HG02642 (cell line): ENCODE measurements at regions not wholly inside any gene's neighbourhood (a gene's known extent, or its start where the extent isn't known, plus 50 kb on each side); places are given as distances from the start of the nearest gene placed in this dataset.
A peak's percentile ranks its signal among the peaks of the same experiment; 100 is the strongest.
"Not testable (repeated sequence)": the region's sequence is repeated elsewhere in the genome, so short reads cannot be mapped to it uniquely, and the experiment has no call there.

Experiments used
- ATAC-seq: cut with Tn5 transposase; IDR thresholded peaks from one replicate; pipeline ENCODE4 v1.9.1; 2021; ENCODE audit warnings: mild to moderate bottlenecking; ENCODE audit not compliant: unreplicated experiment, poor library complexity

DNA sequence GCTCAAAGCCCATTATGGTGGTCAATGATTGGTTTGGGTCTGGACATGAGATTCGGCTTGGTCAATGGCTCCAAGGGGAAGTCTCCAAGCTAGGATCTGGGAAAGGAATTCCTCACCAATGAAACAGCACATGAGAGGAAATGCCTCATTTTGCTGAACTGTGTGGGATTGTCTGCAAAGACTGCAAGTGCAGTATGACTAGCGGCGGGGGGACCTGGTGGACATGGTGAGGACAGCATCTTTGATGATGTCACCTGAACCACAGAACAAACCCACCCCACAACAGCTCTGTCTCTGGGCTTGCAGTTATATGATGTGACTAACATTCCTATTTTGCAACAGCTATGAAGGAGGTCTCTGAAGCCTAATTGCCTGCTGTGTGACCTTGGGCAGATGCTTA is 50.6 kb upstream of the NKD1 start:
- ATAC-seq: no peak

DNA sequence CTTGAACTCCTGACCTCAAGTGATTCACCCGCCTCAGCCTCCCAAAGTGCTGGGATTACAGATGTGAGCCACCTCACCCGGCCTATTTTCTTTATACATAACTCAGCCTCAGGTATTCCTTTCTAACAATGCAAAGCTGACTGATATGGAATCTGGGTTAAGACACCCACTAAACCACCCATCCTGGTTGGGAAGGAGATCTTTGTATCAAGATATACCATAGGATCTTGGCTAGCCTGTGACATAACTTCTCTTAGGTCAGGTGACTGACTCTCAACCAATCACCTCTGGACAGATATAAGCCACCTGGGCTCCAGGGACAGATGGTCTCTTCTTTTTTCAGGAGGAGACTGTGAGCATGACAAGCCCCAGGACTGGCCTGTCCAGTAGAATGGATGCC is 51.2 kb upstream of the NKD1 start:
- ATAC-seq: no peak

DNA sequence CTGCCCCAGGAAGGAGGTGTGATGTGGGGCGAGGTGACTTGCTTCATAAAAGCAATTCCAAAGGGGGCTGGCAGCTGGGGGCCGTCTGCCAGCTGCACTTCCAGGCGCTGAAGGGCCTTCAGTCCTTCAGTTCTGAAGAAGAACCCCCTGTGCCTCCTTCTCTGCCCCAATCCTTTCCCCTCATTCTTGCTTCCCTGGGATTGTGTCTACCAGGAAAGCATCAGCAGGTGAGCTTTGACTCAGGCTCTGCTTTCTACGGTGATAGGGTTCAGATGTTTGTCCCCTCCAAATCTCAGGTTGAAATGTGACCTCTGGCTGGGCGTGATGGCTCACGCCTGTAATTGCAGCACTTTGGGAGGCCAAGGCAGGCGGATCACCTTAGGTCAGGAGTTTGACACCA is 52.5 kb upstream of the NKD1 start:
- ATAC-seq: no peak

DNA sequence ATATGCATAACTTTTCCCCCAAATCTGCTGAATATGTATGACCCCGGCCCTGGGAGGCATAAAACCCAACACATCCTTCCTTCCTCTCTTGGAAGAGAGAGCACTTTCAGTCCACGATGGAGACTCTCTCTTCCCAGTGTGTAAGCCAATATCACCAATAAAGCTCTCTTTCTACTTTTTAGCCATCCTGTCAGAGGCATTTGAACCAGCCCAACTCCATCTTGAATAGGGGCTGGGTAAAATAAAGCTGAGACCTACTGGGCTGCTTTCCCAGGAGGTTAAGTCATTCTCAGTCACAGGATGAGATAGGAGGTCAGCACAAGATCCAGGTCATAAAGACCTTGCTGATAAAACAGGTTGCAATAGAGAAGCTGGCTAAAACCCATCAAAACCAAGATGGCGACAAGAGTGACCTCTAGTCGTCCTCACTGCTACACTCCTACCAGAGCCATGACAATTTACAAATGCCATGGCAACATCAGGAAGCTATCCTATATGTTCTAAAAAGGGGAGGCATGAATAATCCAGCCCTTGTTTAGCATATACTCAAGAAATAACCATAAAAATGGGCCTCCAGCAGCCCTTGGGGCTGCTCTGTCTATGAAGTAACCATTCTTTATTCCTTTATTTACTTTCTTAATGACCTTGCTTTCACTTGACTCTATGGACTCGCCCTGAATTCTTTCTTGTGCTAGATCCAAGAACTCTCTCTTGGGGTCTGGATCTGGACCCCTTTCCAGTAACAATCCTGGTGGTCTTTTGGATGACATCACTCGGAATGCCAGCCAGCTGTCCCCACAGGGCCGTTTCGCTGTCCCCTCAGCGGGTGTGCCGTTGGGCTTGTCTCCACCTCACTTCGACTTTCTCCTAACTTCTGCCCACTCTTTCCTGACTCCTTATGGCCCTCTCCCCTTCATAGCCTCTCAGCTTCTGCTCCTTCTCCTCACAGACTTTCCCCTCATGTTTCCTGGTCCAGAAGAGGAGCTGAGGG is 53.4 kb upstream of the NKD1 start:
- ATAC-seq: no peak

DNA sequence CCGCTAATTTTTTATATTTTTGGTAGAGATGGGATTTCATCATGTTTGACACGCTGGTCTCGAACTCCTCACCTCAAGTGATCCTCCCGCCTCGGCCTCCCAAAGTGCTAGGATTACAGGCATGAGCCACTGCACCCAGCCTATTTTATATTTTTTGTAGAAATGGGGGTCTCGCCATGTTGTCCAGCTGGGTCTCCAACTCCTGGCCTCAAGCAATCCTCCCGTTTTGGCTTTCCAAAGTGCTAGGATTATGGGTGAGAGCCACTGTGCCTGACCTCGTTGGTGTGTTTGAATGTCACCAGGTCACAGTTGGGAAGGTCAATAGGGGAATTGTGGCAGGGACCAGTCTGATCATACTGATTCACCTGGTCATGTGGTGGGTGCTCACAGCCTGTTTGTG is 56.7 kb upstream of the NKD1 start:
- no peak for ATAC-seq

DNA sequence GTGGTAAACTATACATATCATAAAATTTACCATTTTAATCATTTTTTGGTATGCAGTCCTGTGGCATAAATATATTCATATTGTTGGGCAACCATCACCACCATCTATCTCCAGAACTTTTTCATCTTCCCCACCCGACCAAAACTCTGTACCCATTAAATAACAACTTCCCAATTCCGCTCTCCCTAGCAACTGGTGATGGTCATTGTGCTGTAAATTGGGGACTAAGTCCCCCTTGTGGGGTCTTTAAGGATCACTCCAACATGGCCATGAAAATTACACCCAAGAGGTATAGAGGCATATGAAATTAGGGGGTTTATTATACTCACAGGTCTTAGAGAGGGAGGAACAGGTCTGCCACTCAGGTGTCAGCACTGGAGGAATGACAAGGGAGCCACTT is 57.4 kb upstream of the NKD1 start:
- ATAC-seq: no peak

DNA sequence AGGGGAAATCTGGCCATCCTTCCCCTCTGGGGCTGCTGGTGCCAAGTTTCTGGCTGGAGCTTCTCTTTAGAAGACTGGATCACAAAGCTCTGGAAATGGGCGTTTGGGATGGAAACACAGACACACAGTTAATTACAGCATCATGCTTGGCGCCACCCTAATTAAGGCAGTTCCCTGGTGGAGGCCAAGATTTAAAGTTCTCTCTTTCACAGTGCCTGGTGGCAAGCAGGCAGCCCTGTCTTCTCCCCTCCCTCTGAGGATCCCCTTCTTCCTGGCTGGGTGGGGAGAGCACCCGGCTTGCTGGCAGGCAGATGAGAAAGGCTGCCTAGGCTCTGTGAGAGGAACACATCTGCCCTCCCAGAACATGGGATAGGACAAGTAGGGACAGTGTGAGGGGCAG is 59.0 kb upstream of the NKD1 start:
- ATAC-seq: no peak

DNA sequence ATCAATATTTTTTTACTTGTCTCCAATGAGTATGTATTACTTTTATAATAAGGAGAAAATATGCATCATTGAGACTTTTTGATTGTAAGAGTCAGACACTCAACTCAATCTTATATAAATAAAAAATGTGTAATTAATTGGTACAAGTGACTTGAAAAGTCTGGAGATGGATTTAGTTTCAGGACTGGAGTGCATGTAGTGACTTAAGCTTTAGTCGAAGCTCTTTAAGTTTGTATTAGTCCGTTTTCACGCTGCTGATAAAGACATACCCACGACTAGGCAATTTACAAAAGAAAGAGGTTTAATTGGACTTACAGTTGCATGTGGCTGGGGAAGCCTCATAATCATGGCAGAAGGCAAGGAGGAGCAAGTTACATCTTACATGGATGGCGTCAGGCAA is 60.7 kb upstream of the NKD1 start:
- no peak for ATAC-seq

DNA sequence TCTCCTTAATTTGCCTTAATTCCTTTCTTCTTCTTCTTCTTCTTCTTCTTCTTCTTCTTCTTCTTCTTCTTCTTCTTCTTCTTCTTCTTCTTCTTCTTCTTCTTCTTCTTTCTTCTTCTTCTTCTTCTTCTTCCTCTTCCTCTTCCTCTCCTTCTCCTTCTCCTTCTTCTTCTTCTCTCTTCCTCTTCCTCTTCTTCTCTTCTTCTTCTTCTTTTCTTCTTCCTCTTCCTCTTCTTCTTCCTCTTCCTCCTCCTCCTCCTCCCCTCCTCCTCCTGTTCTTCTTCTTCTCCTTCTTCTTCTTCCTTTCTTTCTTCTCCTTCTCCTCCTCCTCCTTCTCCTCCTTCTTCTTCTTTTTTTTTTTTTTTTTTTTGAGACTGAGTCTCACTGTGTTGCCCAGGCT is 62.0 kb upstream of the NKD1 start:
- not testable (repeated sequence) for ATAC-seq

DNA sequence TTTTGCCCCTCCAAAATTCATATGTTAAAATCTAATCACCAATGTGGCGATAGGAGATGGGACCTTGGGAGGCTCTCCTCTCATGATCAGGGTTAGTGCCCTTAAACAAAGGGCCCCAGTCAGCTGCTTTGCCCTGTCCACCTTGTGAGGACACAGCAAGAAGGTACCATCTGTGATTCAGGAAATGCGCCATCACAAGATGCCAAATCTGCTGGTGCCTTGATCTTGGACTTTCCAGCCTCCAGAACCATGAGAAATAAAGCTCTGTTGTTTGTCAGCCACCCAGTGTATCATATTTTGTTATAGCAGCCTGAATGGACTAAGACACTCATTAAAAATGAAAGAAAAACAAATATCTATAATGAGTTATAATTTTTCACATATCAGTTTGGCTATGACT is 63.0 kb upstream of the NKD1 start:
- ATAC-seq: no peak

DNA sequence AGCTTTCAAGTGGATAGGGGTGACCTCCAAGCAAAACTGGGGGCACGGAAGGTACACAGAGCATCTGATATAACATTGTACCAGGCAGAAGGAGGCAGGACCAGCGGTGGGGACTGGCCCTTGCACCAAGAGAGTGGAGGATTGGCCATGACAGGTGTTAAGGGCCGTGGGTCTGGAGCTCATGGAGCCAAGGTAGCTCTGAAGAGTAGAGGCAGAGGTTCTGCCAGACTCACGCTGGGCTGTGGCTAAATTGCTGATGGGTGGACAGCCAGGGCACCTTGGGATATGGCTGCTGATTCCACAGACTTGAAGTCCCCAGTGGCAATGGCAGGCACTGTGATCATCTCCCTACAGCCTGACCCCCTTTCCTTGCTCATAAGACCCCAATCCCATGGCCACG is 65.9 kb upstream of the NKD1 start:
- no peak for ATAC-seq

DNA sequence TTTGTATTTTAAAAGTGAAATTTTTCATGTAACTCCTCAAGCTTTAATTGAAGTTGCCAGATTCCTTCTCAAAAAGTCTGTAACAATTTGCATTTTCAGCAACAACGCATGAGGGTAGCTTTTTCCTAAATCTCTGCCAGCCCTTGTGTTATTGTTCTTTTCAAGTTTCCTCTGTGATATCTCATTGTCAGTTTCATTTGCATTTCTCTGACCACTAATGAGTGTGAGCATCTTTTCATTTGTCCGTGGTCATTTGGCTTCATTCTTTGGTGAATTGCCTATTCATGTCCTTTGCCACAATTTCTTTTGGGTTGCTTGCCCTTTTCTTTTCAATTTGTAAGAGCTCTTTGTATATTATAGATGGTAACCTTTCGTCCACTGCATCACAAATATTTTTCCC is 68.0 kb upstream of the NKD1 start:
- ATAC-seq: no peak

DNA sequence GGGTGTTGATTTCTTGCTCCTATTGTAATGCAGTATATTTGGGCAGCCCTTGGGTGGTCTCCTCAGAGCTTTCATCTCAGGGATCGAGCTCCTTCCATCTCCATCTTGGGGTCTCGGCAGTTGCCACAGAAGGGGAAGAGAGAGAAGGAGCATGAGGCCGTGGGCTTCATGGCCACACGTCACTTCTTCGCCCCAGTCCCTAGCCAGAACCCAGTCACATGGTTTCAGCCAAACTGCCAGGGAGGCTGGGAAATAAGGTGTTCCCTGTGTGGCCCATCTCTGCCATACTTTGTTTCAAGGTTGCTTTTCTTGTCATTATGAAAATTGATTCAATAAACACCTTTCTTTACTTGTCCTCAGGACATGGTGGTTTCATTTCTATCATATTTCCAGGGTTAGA is 68.4 kb upstream of the NKD1 start:
- no peak for ATAC-seq

DNA sequence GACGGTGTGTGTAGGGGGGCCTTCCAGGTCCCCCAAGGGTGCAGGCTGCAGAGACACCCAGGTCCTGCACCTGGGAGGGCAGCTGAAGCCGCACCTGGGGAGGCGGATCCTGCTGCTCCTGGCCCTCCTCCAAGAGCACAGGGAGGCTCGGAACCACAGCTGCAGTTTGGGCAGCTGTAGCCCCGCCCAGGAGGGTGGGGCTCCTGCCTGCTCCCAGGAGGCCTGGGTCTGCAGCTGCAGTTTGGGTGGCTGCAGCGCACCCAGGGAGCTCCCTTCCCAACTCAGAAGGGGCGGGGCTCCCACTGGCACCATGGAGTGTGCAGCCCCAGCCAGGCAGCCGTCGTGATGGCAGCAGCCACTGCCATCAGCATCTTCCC is 69.4 kb upstream of the NKD1 start:
- no peak for ATAC-seq

DNA sequence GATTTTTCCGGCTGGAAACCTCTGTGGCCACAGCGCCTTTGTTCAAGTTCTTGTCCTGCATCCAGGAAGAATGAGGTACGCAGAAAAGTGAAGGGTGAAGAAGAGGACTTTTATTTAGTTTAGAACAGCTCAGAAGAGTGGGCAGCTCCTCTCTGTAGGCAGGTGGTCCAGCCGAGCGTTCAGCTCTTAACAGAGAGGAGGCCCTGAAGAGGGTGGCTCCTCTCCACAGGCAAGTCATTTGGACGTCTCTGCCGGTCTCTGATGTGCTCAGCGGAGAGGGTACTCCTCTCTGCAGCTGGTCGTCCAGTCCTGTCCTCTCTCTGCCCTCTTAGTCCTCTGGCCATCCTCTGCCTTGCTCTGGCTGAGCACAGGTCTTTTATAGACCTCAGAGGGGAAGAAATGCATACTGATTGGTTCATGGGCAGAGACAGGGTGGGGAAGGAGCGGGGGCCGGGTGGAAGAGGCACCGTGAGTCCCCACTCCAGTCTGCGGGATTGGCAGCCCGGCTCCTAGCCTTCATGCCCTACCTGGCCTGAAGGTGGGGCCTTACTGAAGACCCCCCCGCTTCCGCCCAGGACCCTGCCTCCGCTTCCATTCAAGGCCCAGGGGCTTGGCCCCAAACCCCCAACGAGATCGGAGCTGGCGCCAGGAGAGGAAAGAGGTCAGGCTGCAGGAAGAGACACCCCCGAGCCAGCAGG is 70.0 kb upstream of the NKD1 start:
- no peak for ATAC-seq

DNA sequence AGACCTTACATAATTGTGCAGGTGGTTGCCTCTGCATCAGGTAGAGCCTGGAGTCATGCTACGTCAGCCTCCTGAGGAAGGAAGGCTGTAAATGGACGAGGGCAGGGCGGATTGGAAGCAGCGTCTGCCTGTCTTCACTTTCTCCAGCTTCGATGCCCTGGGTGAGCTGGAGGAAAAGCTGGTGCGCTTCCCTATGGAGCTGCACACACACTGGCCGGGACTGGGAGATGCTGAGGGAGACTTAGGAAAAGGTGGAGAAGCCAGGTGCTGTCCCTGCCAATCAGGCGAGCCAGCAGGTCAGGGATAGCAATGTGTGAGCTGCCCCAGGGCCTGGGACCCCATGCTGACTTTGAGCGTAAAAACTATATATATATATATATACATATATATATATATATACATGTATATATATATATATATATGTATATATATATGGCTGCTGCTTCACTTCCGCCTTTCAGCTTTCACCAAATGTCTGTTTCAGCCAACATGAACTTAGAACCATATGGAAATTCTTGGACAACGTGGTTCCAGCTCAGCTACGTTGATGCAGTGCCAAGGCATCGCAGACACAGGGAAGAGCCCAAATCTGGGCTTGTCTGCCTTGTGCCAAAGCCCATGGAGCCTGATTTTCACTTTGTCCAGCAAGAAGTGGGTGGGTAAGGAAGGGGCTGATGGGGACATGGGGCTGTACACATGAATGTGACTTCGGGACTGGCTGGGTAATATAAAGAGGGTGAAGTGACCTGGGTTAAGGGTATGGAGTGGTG is 71.5 kb upstream of the NKD1 start:
- no peak for ATAC-seq

DNA sequence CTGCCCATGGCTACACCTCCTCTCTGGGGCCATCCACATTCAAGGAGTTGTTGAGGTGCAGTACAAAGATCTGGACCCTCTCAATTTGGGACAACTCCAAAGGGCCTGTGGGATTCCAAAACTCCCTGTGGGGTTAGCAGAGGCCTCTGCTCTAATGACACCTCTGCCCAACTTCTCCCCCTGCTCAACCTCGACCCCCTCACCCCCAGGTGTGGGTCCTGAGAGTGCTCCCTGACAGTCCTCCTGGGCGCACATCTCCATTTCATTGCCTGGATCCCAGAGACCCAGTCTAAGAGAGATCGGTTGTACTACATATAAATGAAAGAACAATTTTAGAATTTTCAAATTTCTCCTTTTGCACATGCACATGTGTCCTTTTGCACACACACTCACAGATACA is 73.0 kb upstream of the NKD1 start:
- ATAC-seq: no peak

DNA sequence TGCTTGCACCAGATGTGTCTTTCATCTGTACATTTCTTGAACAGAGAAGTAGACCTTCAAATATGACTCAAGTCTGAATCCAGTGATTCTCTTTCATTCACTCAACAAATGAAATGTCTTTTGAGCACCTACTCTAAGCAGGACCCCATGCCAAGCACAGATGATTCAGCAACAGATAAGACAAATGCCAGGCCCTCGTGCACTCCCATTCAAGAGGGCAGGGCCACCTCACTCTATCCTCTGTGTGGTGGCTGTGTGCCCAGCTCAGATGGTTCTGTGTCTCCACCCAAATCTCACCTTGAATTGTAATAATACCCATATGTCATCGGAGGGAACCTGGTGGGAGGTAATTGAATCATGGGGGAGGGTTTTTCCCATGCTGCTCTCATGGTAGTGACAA is 74.1 kb upstream of the NKD1 start:
- ATAC-seq: no peak

DNA sequence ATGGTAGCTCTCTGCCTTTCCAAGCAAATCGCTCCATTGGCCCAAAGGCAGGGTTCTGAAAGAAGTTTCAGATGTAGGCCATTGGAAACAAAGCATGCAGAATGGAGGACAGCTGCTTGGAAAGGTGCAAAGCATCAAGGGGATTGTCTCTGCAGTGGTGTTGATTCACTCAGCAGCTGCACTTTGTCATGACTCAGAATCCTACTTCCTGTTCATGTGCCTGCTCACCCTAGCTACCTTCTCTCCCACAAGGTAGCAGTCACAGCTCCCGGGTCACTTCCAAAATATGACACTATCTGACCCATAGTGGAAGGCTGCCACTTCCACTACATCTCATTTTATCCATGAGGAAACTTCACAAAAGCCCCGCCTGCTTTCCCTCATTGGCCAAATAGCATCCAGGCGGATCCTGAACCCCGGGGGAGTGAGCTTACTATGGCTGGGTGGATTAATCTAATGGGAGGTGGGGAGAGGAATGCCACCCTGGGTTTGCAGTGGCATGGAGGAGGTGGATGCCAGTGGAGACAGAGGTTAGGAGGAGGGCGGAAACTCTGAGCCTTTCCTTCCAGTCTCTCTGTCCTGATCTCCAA is 74.7 kb upstream of the NKD1 start:
- ATAC-seq: peak; percentile 61

DNA sequence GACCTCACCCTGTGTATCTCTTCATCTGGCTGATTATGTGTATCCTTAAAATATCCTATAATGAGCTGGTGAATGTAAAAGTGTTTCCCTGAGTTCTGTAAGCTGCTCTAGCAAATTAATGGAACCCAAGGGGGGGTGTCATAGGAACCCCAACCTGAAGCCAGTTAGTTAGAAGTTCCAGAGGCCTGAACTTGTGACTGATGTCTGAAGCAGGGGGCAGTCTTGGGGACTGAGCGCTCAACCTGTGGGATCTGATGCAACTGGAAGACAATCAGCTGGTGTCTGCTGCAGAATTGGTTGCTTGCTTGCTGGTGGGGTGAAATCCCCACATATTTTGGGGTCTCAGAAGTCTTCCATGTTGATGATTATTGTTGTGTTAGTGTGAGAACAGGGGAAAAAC is 75.7 kb upstream of the NKD1 start:
- ATAC-seq: no peak

DNA sequence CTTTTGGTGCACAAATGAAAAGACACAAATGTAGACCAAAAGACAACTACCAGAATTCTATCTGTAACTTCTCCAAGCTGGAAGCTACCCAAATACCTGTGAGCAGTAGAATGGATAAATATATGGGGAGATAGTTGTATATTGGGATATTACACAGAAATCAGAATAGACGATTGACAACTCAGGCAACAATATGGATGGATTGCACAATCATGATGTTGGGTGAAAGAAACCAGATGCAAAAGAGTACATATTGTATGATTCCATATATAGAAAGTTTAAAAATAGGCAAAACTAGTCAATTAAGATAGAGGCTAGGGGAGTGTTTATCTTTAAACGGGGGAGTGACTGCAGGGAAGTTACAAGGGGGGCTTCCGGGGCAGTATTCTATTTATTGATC is 77.5 kb upstream of the NKD1 start:
- ATAC-seq: no peak
